OCI-LY1 (cell line): ENCODE measurements at regions not wholly inside any gene's neighbourhood (a gene's known extent, or its start where the extent isn't known, plus 50 kb on each side); places are given as distances from the start of the nearest gene placed in this dataset.

Experiments
- EZH2 ChIP-seq: fragments of 200-600 bp; sonication (generic), shearing (Covaris generic); IDR thresholded peaks from 2 replicates; pipeline ENCODE4 v1.8.0; 2017; ENCODE audit warnings: borderline replicate concordance, mixed run types, mild to moderate bottlenecking, antibody characterized with exemption, low read length, moderate library complexity, mixed read lengths
- TF ChIP-seq, protein P1 (sequence below): fragments of 200-600 bp; sonication (generic), shearing (Covaris generic); IDR thresholded peaks from 2 replicates; pipeline ENCODE4 v1.5.1; 2017; ENCODE audit warnings: mild to moderate bottlenecking, antibody characterized with exemption, low read length, moderate library complexity, mixed read lengths

- TF ChIP-seq, protein P1, sequence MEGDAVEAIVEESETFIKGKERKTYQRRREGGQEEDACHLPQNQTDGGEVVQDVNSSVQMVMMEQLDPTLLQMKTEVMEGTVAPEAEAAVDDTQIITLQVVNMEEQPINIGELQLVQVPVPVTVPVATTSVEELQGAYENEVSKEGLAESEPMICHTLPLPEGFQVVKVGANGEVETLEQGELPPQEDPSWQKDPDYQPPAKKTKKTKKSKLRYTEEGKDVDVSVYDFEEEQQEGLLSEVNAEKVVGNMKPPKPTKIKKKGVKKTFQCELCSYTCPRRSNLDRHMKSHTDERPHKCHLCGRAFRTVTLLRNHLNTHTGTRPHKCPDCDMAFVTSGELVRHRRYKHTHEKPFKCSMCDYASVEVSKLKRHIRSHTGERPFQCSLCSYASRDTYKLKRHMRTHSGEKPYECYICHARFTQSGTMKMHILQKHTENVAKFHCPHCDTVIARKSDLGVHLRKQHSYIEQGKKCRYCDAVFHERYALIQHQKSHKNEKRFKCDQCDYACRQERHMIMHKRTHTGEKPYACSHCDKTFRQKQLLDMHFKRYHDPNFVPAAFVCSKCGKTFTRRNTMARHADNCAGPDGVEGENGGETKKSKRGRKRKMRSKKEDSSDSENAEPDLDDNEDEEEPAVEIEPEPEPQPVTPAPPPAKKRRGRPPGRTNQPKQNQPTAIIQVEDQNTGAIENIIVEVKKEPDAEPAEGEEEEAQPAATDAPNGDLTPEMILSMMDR: no peak
- no peak for TF ChIP-seq EZH2
Measured at GRCh38 chr16:86850670-86851069, 272.3 kb downstream of the FOXL1 start.
